Activated naive CD4-positive, alpha-beta T cell treated with anti-CD3 and anti-CD28 coated beads for 36 hours (primary cell): ENCODE measurements at regions not wholly inside any gene's neighbourhood (a gene's known extent, or its start where the extent isn't known, plus 50 kb on each side); places are given as distances from the start of the nearest gene placed in this dataset.
"Not testable (repeated sequence)": the region's sequence is repeated elsewhere in the genome, so short reads cannot be mapped to it uniquely, and the experiment has no call there.

Source experiments
- CTCF ChIA-PET: fragments of 350-600 bp; sonication (Branson Sonifier 250); formaldehyde crosslinking; loops from one replicate; lab custom pipeline; 2021; ENCODE audit warnings: antibody characterized with exemption; lab: Charles Lee
- DNase-seq: peaks from one replicate; pipeline ENCODE4 v3.0.0-alpha.2; 2020
- H3K27ac Mint-ChIP-seq: one replicate; pipeline ENCODE4 v1.8.0; 2021; ENCODE audit warnings: mild to moderate bottlenecking, mixed read lengths
- H3K27me3 Mint-ChIP-seq: one replicate; pipeline ENCODE4 v1.8.0; 2021; ENCODE audit warnings: low read depth, mixed read lengths
- H3K36me3 Mint-ChIP-seq: one replicate; pipeline ENCODE4 v1.8.0; 2021; ENCODE audit warnings: low read depth, mixed read lengths
- H3K4me1 Mint-ChIP-seq: one replicate; pipeline ENCODE4 v1.8.0; 2021; ENCODE audit warnings: low read depth, mixed read lengths
- H3K4me3 Mint-ChIP-seq: one replicate; pipeline ENCODE4 v1.8.0; 2021; ENCODE audit warnings: mild to moderate bottlenecking, moderate library complexity, mixed read lengths
- H3K9me3 Mint-ChIP-seq: one replicate; pipeline ENCODE4 v1.8.0; 2021; ENCODE audit warnings: mixed read lengths
- intact Hi-C: fragments of 100-400 bp; cut with micrococcal nuclease; formaldehyde crosslinking; loops from one replicate; pipeline ENCODE4 v1.15.1; 2023

- H3K4me1 Mint-ChIP-seq: peaks cover 15% of the 10 kb centered on the region
- intact Hi-C loops: no loop called here
- H3K9me3 Mint-ChIP-seq: no peaks in the 10 kb centered on the region
- H3K4me3 Mint-ChIP-seq: no peak overlapping the region
- DNase-seq: no peak
- H3K27ac Mint-ChIP-seq: no peak overlapping the region
- CTCF ChIA-PET: no interaction called here
- H3K27me3 Mint-ChIP-seq: no peaks in the 10 kb centered on the region
- no peaks in the 10 kb centered on the region for H3K36me3 Mint-ChIP-seq
These were observed 88.1 kb upstream of the BCAR3 start for GRCh38 chr1:93769777-93770176.

- CTCF ChIA-PET: no interaction called here
- no peaks in the 10 kb centered on the region for H3K36me3 Mint-ChIP-seq
- no peak overlapping the region for H3K27ac Mint-ChIP-seq
- intact Hi-C loops: no loop called here
- H3K4me1 Mint-ChIP-seq: peaks cover 15% of the 10 kb centered on the region
- H3K27me3 Mint-ChIP-seq: no peaks in the 10 kb centered on the region
- H3K9me3 Mint-ChIP-seq: no peaks in the 10 kb centered on the region
- no peak overlapping the region for H3K4me3 Mint-ChIP-seq
- DNase-seq: no peak
These were observed 86.8 kb upstream of the BCAR3 start for GRCh38 chr1:93768380-93768863.

DNA sequence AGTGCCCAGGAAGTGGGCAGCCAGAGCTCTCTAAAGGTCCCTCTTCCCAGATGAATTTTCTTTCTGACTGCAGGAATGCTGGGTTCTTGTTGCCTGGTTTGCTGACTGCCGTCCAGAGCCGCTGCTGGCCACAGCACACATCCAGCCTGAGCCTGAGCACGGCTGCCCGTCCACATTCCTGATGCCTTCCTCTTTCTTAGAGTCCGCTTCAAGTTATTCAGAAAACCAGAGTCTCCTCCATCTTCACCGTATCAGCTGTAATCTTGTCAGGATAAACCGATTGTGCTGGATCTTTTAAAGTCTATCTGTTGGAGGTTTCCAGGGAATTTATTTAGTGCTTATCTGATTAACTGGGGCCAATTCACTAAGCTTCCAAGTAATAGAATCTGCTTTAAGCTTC, 84.8 kb upstream of the BCAR3 start:
- CTCF ChIA-PET: interaction anchor here (1.1 kb wide), 1 partner anchor 49 kb away, joined by 3 read pairs; no protein-coding TSS in a partner anchor
- Mint-ChIP-seq H3K27me3 (no peaks in the 10 kb centered on the region), H3K9me3 (no peaks in the 10 kb centered on the region), H3K4me1 (peaks cover 15% of the 10 kb centered on the region), H3K27ac (no peak overlapping the region), H3K36me3 (no peaks in the 10 kb centered on the region), H3K4me3 (no peak overlapping the region)
- DNase-seq: no peak
- intact Hi-C loops: no loop called here

DNA sequence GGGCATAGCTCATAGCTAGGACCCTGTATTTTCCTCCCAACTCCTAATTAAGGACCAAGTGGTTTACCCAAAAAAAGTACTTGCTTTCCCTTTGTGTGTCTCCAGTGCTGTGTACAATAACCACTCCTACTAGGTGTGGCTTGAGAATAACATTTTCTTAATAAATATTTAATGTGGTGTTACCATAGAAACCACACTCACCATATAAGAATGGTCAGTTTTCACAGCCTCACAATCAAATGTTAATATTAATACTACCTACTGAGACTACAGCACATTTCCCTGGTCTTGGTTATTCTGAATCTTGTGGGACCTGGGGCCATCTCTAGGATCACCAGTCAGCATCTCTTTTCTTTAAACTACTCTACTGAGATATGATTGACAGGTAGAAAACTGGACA, 83.5 kb upstream of the BCAR3 start:
- intact Hi-C loops: no loop called here
- Mint-ChIP-seq H3K9me3 (no peaks in the 10 kb centered on the region), H3K27ac (no peak overlapping the region), H3K4me3 (no peak overlapping the region), H3K27me3 (no peaks in the 10 kb centered on the region), H3K4me1 (peaks cover 15% of the 10 kb centered on the region), H3K36me3 (no peaks in the 10 kb centered on the region)
- DNase-seq: no peak
- CTCF ChIA-PET: no interaction called here

- Mint-ChIP-seq H3K4me1 (peaks cover 15% of the 10 kb centered on the region), H3K9me3 (no peaks in the 10 kb centered on the region), H3K27ac (no peak overlapping the region), H3K27me3 (no peaks in the 10 kb centered on the region), H3K4me3 (no peak overlapping the region), H3K36me3 (no peaks in the 10 kb centered on the region)
- intact Hi-C loops: no loop called here
- CTCF ChIA-PET: no interaction called here
- no peak for DNase-seq
These were observed 82.7 kb upstream of the BCAR3 start for GRCh38 chr1:93764366-93764750.

DNA sequence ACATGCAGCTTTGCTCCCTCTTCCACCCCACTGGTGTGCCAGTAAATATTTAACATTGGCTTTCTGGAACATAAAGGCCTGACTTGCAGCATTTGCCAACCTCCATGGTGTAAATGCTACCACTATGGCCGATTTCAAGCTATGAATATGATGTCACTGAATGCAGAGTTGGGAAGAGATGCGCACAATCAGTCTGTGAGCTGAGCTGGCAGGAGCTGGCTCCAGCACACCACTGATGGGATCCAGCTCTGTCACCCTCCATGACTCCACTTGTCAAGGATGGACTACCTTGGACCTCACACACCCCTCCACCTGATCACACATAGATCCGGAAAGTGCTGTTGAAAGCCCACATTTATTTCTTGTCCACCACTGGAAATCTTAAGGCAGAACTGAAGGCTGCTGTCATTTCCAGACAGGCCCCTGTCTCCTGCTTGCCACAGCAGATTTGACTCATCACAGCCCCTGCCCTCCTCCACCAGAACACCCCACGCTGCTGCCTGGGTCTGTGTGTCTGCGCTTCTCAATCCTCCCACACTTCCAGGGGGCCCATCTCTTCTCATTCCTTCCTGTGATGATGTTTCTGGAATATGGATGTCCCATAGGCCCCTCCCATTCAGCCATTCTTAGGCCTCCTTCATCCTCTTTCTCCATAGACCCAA, 82.2 kb upstream of the BCAR3 start:
- no peaks in the 10 kb centered on the region for H3K27me3 Mint-ChIP-seq
- no peaks in the 10 kb centered on the region for H3K36me3 Mint-ChIP-seq
- DNase-seq: no peak
- H3K4me1 Mint-ChIP-seq: peaks cover 19% of the 10 kb centered on the region
- no peak overlapping the region for H3K27ac Mint-ChIP-seq
- CTCF ChIA-PET: no interaction called here
- H3K9me3 Mint-ChIP-seq: no peaks in the 10 kb centered on the region
- intact Hi-C loops: no loop called here
- H3K4me3 Mint-ChIP-seq: no peak overlapping the region

DNA sequence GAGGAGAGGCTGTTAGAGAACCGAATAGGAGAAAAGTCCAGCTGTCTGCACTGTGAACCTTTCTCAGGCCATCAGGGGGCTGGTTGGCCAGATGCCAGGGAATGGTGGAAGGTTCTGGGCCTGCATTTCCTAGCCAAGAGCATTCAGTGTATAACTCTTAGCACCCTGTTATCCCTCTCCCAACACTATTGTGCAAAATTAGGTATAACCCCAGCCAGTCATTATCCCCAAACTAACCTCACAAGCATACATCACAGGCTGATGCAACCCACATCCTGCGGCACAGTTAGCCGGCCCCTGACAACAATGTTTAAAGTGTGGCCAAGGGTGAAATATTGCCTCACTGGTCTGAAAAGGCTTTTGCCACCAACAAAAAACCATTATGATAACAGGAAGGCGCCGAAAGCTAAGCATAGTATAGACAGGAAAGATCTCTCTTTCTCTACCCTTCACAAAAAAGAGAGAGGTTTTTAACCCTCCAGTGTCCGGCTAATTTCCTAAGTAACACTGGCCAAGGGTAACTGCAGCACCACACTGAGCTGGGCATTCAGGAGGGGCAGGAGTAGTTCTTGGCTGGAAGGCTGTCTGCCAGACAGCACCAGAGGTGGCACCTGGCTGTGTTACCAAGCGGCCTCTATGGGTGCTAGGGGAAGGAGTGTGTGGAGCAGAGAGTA, 77.3 kb upstream of the BCAR3 start:
- Mint-ChIP-seq H3K4me3 (no peak overlapping the region), H3K9me3 (no peaks in the 10 kb centered on the region), H3K27ac (peak overlapping the region; percentile 64), H3K36me3 (no peaks in the 10 kb centered on the region), H3K4me1 (peaks cover 7% of the 10 kb centered on the region), H3K27me3 (no peaks in the 10 kb centered on the region)
- CTCF ChIA-PET: no interaction called here
- intact Hi-C loops: loop anchor here (2.0 to 5.0 kb wide), 2 partner anchors 50 to 88 kb away; no protein-coding TSS in a partner anchor
- peak; percentile 66 for DNase-seq

GRCh38 chr1:93757256-93758036, 75.8 kb upstream of the BCAR3 start:
- H3K4me3 Mint-ChIP-seq: no peak overlapping the region
- no peaks in the 10 kb centered on the region for H3K36me3 Mint-ChIP-seq
- no peak for DNase-seq
- H3K27me3 Mint-ChIP-seq: no peaks in the 10 kb centered on the region
- no peak overlapping the region for H3K27ac Mint-ChIP-seq
- peaks cover 7% of the 10 kb centered on the region for H3K4me1 Mint-ChIP-seq
- intact Hi-C loops: loop anchor here (2.0 to 5.0 kb wide), 2 partner anchors 49 to 90 kb away; no protein-coding TSS in a partner anchor
- no peaks in the 10 kb centered on the region for H3K9me3 Mint-ChIP-seq
- CTCF ChIA-PET: no interaction called here

DNA sequence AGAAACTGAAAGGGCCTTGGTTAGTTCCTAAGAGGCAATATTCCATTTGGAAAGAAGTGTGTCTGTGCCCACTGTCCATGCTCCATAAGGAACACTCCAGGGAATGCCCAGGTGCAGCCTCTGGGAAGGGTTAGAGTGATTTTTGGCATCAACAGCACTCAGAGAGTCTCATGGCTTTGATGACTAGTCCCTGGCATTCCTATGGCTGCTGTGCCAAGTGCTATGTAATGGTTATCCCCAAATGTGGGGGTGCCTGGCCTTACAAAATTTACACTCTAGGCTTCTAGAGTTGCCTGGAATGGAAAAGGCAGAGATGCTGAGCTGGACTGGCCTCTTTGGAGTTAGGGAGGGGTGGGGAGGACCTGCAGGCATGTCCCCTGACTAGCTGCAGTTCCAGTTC, 75.0 kb upstream of the BCAR3 start:
- H3K4me1 Mint-ChIP-seq: peaks cover 7% of the 10 kb centered on the region

DNA sequence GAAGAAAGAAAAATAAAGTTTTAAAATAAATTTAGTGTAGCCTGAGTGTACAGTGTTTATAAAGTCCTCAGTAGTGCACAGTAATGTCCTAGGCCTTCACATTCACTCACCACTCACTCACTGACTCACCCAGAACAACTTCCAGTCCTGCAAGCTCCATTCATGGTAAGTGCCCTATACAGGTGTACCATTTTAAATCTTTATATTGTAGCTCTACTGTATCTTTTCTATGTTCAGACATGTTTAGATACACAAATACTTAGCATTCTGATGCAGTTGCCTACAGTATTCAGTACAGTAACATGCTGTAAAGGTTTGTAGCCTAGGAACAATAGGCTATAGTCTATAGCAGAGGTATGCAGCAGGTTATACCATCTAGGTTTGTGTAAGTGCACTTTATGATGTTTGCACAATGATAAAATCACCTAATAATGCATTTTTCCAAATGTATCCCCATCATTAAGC, 73.6 kb upstream of the BCAR3 start:
- H3K27me3 Mint-ChIP-seq, H3K4me3 Mint-ChIP-seq, H3K36me3 Mint-ChIP-seq, H3K4me1 Mint-ChIP-seq, H3K9me3 Mint-ChIP-seq, H3K27ac Mint-ChIP-seq, DNase-seq, CTCF ChIA-PET: not testable (repeated sequence)
- intact Hi-C loops: loop anchor here (5.0 kb wide), 1 partner anchor 92 kb away; no protein-coding TSS in a partner anchor

More for the DNA sequence above, 75.0 kb upstream of the BCAR3 start:
- no peak for DNase-seq
- no peaks in the 10 kb centered on the region for H3K9me3 Mint-ChIP-seq
- H3K27ac Mint-ChIP-seq: no peak overlapping the region
- H3K27me3 Mint-ChIP-seq: no peaks in the 10 kb centered on the region
- intact Hi-C loops: loop anchor here (5.0 kb wide), 1 partner anchor 91 kb away; no protein-coding TSS in a partner anchor
- H3K4me3 Mint-ChIP-seq: no peak overlapping the region
- CTCF ChIA-PET: no interaction called here
- H3K36me3 Mint-ChIP-seq: no peaks in the 10 kb centered on the region

DNA sequence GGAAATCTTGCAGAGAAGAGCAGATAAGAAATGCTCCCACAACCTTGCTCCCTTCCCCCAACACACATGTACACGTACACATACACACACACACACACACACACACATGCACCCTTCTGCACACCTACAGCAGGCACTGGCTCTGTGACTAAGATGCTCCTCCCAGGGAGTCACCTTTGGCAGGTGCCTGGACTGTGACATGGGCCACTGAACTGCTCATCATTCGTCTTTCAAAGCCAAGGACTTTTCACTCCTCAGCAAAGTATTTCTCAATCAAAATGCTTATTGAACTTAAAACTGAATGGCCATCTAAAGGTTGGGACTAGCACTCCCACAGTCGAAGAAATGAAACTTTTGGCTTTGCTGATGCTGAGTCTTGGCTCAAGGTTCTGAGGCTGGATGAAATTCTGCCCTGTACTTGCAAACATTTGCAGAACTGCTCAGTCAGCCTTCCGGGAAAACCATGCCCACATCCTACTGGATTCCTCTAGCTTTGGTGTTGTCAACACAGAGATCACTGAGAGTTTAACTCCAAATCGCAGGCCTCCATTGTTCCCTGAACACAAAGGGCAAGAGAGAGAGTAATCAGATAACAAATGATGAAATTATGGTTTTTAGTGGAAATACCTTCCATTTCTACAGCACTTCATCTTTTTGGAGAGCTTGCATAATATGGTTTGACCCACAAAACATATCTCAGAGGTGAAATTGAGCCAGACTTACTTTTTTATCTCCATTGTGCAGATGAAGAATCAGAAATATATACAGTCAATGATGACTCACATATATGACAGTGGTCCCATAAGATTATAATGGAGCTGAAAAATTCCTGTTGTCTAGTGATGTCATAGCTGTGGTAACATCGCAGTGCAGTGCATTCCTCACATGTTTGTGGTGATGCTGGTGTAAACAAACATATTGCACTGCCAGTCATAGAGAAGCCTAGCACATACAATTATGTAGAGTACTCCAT, 72.4 kb upstream of the BCAR3 start:
- Mint-ChIP-seq H3K27me3 (no peaks in the 10 kb centered on the region), H3K4me3 (no peak overlapping the region), H3K9me3 (no peaks in the 10 kb centered on the region), H3K4me1 (peaks cover 14% of the 10 kb centered on the region), H3K36me3 (no peaks in the 10 kb centered on the region), H3K27ac (no peak overlapping the region)
- CTCF ChIA-PET: interaction anchor here (1.0 kb wide), 1 partner anchor 125 kb away, joined by 8 read pairs; no protein-coding TSS in a partner anchor
- intact Hi-C loops: no loop called here
- DNase-seq: no peak
